ENCODE measurements at regions not wholly inside any gene's neighbourhood (a gene's known extent, or its start where the extent isn't known, plus 50 kb on each side); places are given as distances from the start of the nearest gene placed in this dataset.
"Not testable (repeated sequence)": the region's sequence is repeated elsewhere in the genome, so short reads cannot be mapped to it uniquely, and the experiment has no call there.

- H3K27me3 ChIP-seq (ENCODE audit: control insufficient read depth, insufficient read depth, low read length): no peaks in the 10 kb centered on the region
- H3K9ac ChIP-seq (ENCODE audit: low read length): no peak overlapping the region
- no peaks in the 10 kb centered on the region for H3K9me3 ChIP-seq (ENCODE audit: control insufficient read depth, low read depth, low read length)
- H3K27ac ChIP-seq (ENCODE audit: low read length): no peak overlapping the region
- no peaks in the 10 kb centered on the region for H3K4me1 ChIP-seq (ENCODE audit: control insufficient read depth, low read depth, low read length)
- no peak overlapping the region for H3K4me3 ChIP-seq (ENCODE audit: low read length)
- H3K36me3 ChIP-seq (ENCODE audit: control insufficient read depth, low read depth, low read length): no peaks in the 10 kb centered on the region
Measured at GRCh38 chr4:162793004-162793403, 373.7 kb downstream of the NAF1 start.

- no peak overlapping the region for H3K27ac ChIP-seq (ENCODE audit: low read length)
- no peaks in the 10 kb centered on the region for H3K4me1 ChIP-seq (ENCODE audit: control insufficient read depth, low read depth, low read length)
- H3K9ac ChIP-seq (ENCODE audit: low read length): no peak overlapping the region
- no peak overlapping the region for H3K4me3 ChIP-seq (ENCODE audit: low read length)
- no peaks in the 10 kb centered on the region for H3K36me3 ChIP-seq (ENCODE audit: control insufficient read depth, low read depth, low read length)
- no peaks in the 10 kb centered on the region for H3K9me3 ChIP-seq (ENCODE audit: control insufficient read depth, low read depth, low read length)
- H3K27me3 ChIP-seq (ENCODE audit: control insufficient read depth, insufficient read depth, low read length): no peaks in the 10 kb centered on the region
Measured at GRCh38 chr4:162791226-162791625, 375.5 kb downstream of the NAF1 start.

GRCh38 chr4:162787120-162787519, 379.6 kb downstream of the NAF1 start:
- Histone ChIP-seq H3K36me3 (ENCODE audit: control insufficient read depth, low read depth, low read length) (no peaks in the 10 kb centered on the region), H3K27me3 (ENCODE audit: control insufficient read depth, insufficient read depth, low read length) (no peaks in the 10 kb centered on the region), H3K27ac (ENCODE audit: low read length) (no peak overlapping the region), H3K9ac (ENCODE audit: low read length) (no peak overlapping the region), H3K4me3 (ENCODE audit: low read length) (no peak overlapping the region), H3K4me1 (ENCODE audit: control insufficient read depth, low read depth, low read length) (peaks cover 4% of the 10 kb centered on the region), H3K9me3 (ENCODE audit: control insufficient read depth, low read depth, low read length) (no peaks in the 10 kb centered on the region)

GRCh38 chr4:162782778-162783525, 383.7 kb downstream of the NAF1 start:
- Histone ChIP-seq H3K27ac (ENCODE audit: low read length) (no peak overlapping the region), H3K4me3 (ENCODE audit: low read length) (no peak overlapping the region), H3K27me3 (ENCODE audit: control insufficient read depth, insufficient read depth, low read length) (no peaks in the 10 kb centered on the region), H3K36me3 (ENCODE audit: control insufficient read depth, low read depth, low read length) (no peaks in the 10 kb centered on the region), H3K9me3 (ENCODE audit: control insufficient read depth, low read depth, low read length) (no peaks in the 10 kb centered on the region), H3K4me1 (ENCODE audit: control insufficient read depth, low read depth, low read length) (peaks cover 4% of the 10 kb centered on the region), H3K9ac (ENCODE audit: low read length) (no peak overlapping the region)

- Histone ChIP-seq H3K27me3 (ENCODE audit: control insufficient read depth, insufficient read depth, low read length) (no peaks in the 10 kb centered on the region), H3K9ac (ENCODE audit: low read length) (no peak overlapping the region), H3K9me3 (ENCODE audit: control insufficient read depth, low read depth, low read length) (no peaks in the 10 kb centered on the region), H3K4me3 (ENCODE audit: low read length) (no peak overlapping the region), H3K27ac (ENCODE audit: low read length) (no peak overlapping the region), H3K4me1 (ENCODE audit: control insufficient read depth, low read depth, low read length) (peaks cover 4% of the 10 kb centered on the region), H3K36me3 (ENCODE audit: control insufficient read depth, low read depth, low read length) (no peaks in the 10 kb centered on the region)
Measured at GRCh38 chr4:162782096-162782777, 384.5 kb downstream of the NAF1 start.

- Histone ChIP-seq H3K27me3 (ENCODE audit: control insufficient read depth, insufficient read depth, low read length) (no peaks in the 10 kb centered on the region), H3K27ac (ENCODE audit: low read length) (no peak overlapping the region), H3K36me3 (ENCODE audit: control insufficient read depth, low read depth, low read length) (no peaks in the 10 kb centered on the region), H3K9me3 (ENCODE audit: control insufficient read depth, low read depth, low read length) (no peaks in the 10 kb centered on the region), H3K4me3 (ENCODE audit: low read length) (no peak overlapping the region), H3K9ac (ENCODE audit: low read length) (no peak overlapping the region), H3K4me1 (ENCODE audit: control insufficient read depth, low read depth, low read length) (no peaks in the 10 kb centered on the region)
Measured at GRCh38 chr4:162770761-162771490, 395.8 kb downstream of the NAF1 start.

- Histone ChIP-seq H3K4me1 (ENCODE audit: control insufficient read depth, low read depth, low read length) (no peaks in the 10 kb centered on the region), H3K36me3 (ENCODE audit: control insufficient read depth, low read depth, low read length) (no peaks in the 10 kb centered on the region), H3K27me3 (ENCODE audit: control insufficient read depth, insufficient read depth, low read length) (no peaks in the 10 kb centered on the region), H3K4me3 (ENCODE audit: low read length) (no peak overlapping the region), H3K9me3 (ENCODE audit: control insufficient read depth, low read depth, low read length) (no peaks in the 10 kb centered on the region), H3K9ac (ENCODE audit: low read length) (no peak overlapping the region), H3K27ac (ENCODE audit: low read length) (no peak overlapping the region)
Measured at GRCh38 chr4:162767083-162767482, 399.6 kb downstream of the NAF1 start.

GRCh38 chr4:162761965-162762364, 404.7 kb downstream of the NAF1 start:
- Histone ChIP-seq H3K27ac (ENCODE audit: low read length) (no peak overlapping the region), H3K9ac (ENCODE audit: low read length) (no peak overlapping the region), H3K9me3 (ENCODE audit: control insufficient read depth, low read depth, low read length) (no peaks in the 10 kb centered on the region), H3K36me3 (ENCODE audit: control insufficient read depth, low read depth, low read length) (no peaks in the 10 kb centered on the region), H3K27me3 (ENCODE audit: control insufficient read depth, insufficient read depth, low read length) (no peaks in the 10 kb centered on the region), H3K4me3 (ENCODE audit: low read length) (no peak overlapping the region), H3K4me1 (ENCODE audit: control insufficient read depth, low read depth, low read length) (no peaks in the 10 kb centered on the region)

- not testable (repeated sequence) for H3K4me1 ChIP-seq (ENCODE audit: control insufficient read depth, low read depth, low read length); H3K4me3 ChIP-seq (ENCODE audit: low read length); H3K9ac ChIP-seq (ENCODE audit: low read length); H3K9me3 ChIP-seq (ENCODE audit: control insufficient read depth, low read depth, low read length); H3K27ac ChIP-seq (ENCODE audit: low read length); H3K27me3 ChIP-seq (ENCODE audit: control insufficient read depth, insufficient read depth, low read length); H3K36me3 ChIP-seq (ENCODE audit: control insufficient read depth, low read depth, low read length)
Measured at GRCh38 chr4:162740228-162740627, 426.5 kb downstream of the NAF1 start.

GRCh38 chr4:162739596-162739995, 427.1 kb downstream of the NAF1 start:
- not testable (repeated sequence) for H3K4me3 ChIP-seq (ENCODE audit: low read length); H3K4me1 ChIP-seq (ENCODE audit: control insufficient read depth, low read depth, low read length); H3K9me3 ChIP-seq (ENCODE audit: control insufficient read depth, low read depth, low read length); H3K27ac ChIP-seq (ENCODE audit: low read length); H3K36me3 ChIP-seq (ENCODE audit: control insufficient read depth, low read depth, low read length); H3K9ac ChIP-seq (ENCODE audit: low read length); H3K27me3 ChIP-seq (ENCODE audit: control insufficient read depth, insufficient read depth, low read length)

GRCh38 chr4:162732876-162733275, 433.8 kb downstream of the NAF1 start:
- no peaks in the 10 kb centered on the region for H3K9me3 ChIP-seq (ENCODE audit: control insufficient read depth, low read depth, low read length)
- no peak overlapping the region for H3K27ac ChIP-seq (ENCODE audit: low read length)
- H3K9ac ChIP-seq (ENCODE audit: low read length): no peak overlapping the region
- H3K36me3 ChIP-seq (ENCODE audit: control insufficient read depth, low read depth, low read length): no peaks in the 10 kb centered on the region
- H3K4me3 ChIP-seq (ENCODE audit: low read length): no peak overlapping the region
- H3K27me3 ChIP-seq (ENCODE audit: control insufficient read depth, insufficient read depth, low read length): no peaks in the 10 kb centered on the region
- no peaks in the 10 kb centered on the region for H3K4me1 ChIP-seq (ENCODE audit: control insufficient read depth, low read depth, low read length)

Measured in iPS-18a (cell line).